Endodermal cell (in vitro differentiated cells): ENCODE measurements at regions not wholly inside any gene's neighbourhood (a gene's known extent, or its start where the extent isn't known, plus 50 kb on each side); places are given as distances from the start of the nearest gene placed in this dataset.

Source experiments
- DNase-seq: peaks from one replicate; pipeline ENCODE4 v3.0.0-alpha.2; 2017
- H3K27ac ChIP-seq: 2 replicates; pipeline ENCODE4 v1.5.1; 2013; ENCODE audit warnings: mild to moderate bottlenecking, low read depth, low read length, moderate library complexity
- H3K27me3 ChIP-seq: 2 replicates; pipeline ENCODE4 v1.6.1; 2013; ENCODE audit warnings: mild to moderate bottlenecking, low read length, moderate library complexity; ENCODE audit not compliant: insufficient read depth, control insufficient read depth, poor library complexity, severe bottlenecking
- H3K36me3 ChIP-seq: 2 replicates; pipeline ENCODE4 v1.7.0; 2013; ENCODE audit warnings: mild to moderate bottlenecking, low read length, moderate library complexity; ENCODE audit not compliant: control insufficient read depth, insufficient read depth
- H3K4me1 ChIP-seq: one replicate; pipeline ENCODE4 v1.7.0; 2013; ENCODE audit warnings: low read length; ENCODE audit not compliant: control insufficient read depth, insufficient read depth
- H3K4me3 ChIP-seq: 2 replicates; pipeline ENCODE4 v1.5.1; 2013; ENCODE audit warnings: mild to moderate bottlenecking, low read length, moderate library complexity
- H3K9ac ChIP-seq: 2 replicates; pipeline ENCODE4 v1.6.1; 2013; ENCODE audit warnings: mild to moderate bottlenecking, low read length, moderate library complexity; ENCODE audit not compliant: poor library complexity, severe bottlenecking; ENCODE audit errors: extremely low read depth
- H3K9me3 ChIP-seq: 2 replicates; pipeline ENCODE4 v1.6.1; 2013; ENCODE audit warnings: mild to moderate bottlenecking, low read length, moderate library complexity; ENCODE audit not compliant: control insufficient read depth
- H3K27ac Mint-ChIP-seq: 2 replicates; pipeline ENCODE4 v1.8.0; 2020; ENCODE audit warnings: mixed read lengths
- H3K27me3 Mint-ChIP-seq: 2 replicates; pipeline ENCODE4 v1.8.0; 2021; ENCODE audit warnings: mild to moderate bottlenecking, mixed read lengths; ENCODE audit not compliant: insufficient read depth
- H3K36me3 Mint-ChIP-seq: 2 replicates; pipeline ENCODE4 v1.8.0; 2020; ENCODE audit warnings: low read depth, mixed read lengths
- H3K4me1 Mint-ChIP-seq: 2 replicates; pipeline ENCODE4 v1.8.0; 2020; ENCODE audit warnings: mixed read lengths
- H3K4me3 Mint-ChIP-seq: 2 replicates; pipeline ENCODE4 v1.8.0; 2020; ENCODE audit warnings: mild to moderate bottlenecking, moderate library complexity, mixed read lengths
- H3K9me3 Mint-ChIP-seq: 2 replicates; pipeline ENCODE4 v1.8.0; 2020; ENCODE audit warnings: mild to moderate bottlenecking, mixed read lengths
- WGBS, 2 experiments: methylation state at CpG; one replicate each; pipeline versions ENCODE4 v1.1.5 to v1.1.7; 2013; ENCODE audit warnings: missing lambda C conversion rate in 2 of 2, mixed read lengths in 1 of 2; ENCODE audit not compliant: insufficient coverage in 1 of 2, insufficient read length in 1 of 2; 5-methylcytosine and 5-hydroxymethylcytosine counted together
- TF ChIP-seq, protein P1 (sequence below): fragments of 200-600 bp; sonication (generic); conservative IDR thresholded peaks from 2 replicates; pipeline ENCODE4 v1.5.0; 2021; ENCODE audit warnings: antibody characterized with exemption, mild to moderate bottlenecking

DNA sequence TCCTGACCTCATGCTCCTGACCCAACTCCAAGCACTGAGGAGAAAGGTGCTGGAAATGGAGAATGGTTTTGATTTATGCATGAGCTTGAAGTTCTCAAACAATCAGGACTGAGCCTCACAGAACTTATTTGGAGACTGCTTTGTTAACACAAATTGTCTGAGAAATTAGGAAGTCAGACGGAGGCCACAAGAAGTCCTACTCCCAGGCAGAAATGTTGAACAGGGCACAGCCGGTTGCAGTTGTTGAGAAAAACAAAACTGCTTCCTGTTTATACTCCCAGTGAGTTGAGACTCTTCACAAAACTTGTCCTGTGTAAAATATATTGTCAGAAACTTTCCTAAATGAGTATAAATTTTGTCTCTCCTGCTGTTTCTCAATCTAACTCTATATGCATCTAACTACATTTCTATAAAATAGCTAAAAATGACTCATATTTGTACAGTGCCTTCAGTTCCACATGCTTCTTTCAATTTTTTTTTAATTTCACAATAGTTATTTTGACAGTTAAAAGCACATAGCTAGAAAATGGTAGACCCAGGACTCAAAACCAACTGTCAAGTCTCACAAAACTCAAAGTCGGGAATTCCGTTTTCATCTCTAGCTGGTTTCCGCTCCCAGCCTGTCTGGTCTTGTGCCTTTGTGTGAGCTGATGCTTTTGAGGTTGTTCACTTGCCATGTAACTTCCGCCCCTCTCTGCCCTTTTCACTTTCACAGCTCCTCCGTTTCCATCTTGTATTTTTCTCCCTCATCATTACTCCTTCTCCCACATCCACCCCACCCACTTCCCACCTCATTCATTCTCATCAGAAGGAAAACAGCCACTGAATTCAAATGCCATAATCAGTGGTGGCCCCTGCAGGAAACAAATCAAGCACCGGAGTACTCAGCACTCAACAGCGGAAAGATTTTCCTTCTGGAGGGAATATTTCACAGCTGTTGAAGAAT is 215.0 kb downstream of the SUCLG1 start:
- WGBS, 2 experiments = 89 to 98% methylated on average over 7 to 9 of the region's 9 CpGs
- Mint-ChIP-seq H3K27me3 (no peaks in the 10 kb centered on the region), H3K4me3 (no peak overlapping the region), H3K27ac (no peak overlapping the region), H3K4me1 (peaks cover 11% of the 10 kb centered on the region), H3K9me3 (no peaks in the 10 kb centered on the region), H3K36me3 (no peaks in the 10 kb centered on the region)
- DNase-seq = no peak
- Histone ChIP-seq H3K27ac (no peak overlapping the region), H3K9ac (no peak overlapping the region), H3K9me3 (no peaks in the 10 kb centered on the region), H3K36me3 (no peaks in the 10 kb centered on the region), H3K4me3 (no peak overlapping the region), H3K27me3 (no peaks in the 10 kb centered on the region), H3K4me1 (peaks cover 4% of the 10 kb centered on the region)
- TF ChIP-seq, protein P1, sequence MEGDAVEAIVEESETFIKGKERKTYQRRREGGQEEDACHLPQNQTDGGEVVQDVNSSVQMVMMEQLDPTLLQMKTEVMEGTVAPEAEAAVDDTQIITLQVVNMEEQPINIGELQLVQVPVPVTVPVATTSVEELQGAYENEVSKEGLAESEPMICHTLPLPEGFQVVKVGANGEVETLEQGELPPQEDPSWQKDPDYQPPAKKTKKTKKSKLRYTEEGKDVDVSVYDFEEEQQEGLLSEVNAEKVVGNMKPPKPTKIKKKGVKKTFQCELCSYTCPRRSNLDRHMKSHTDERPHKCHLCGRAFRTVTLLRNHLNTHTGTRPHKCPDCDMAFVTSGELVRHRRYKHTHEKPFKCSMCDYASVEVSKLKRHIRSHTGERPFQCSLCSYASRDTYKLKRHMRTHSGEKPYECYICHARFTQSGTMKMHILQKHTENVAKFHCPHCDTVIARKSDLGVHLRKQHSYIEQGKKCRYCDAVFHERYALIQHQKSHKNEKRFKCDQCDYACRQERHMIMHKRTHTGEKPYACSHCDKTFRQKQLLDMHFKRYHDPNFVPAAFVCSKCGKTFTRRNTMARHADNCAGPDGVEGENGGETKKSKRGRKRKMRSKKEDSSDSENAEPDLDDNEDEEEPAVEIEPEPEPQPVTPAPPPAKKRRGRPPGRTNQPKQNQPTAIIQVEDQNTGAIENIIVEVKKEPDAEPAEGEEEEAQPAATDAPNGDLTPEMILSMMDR = no peak

DNA sequence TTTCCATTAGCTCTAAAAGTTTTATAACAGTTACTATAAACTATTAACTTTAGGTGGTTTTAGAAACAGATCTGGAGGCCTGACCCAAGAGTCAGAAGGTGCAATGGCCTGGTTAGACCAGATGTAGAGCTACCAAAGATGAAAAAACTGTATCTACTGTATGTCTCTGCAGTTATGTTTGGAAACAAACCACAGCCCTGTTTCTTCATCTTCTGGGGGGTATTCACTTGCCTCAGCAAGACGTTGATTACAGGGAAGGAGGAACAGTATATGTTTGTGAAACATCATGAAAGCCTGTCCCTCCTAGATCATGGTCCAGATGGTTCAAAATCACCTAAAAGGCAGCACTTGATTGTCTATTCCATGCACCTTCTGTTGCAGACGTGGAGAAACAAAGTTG is 220.2 kb downstream of the SUCLG1 start:
- Mint-ChIP-seq H3K4me1 (no peaks in the 10 kb centered on the region), H3K4me3 (no peak overlapping the region), H3K9me3 (no peaks in the 10 kb centered on the region), H3K27ac (no peak overlapping the region), H3K36me3 (no peaks in the 10 kb centered on the region), H3K27me3 (no peaks in the 10 kb centered on the region)
- TF ChIP-seq, protein P1 = no peak
- Histone ChIP-seq H3K9me3 (no peaks in the 10 kb centered on the region), H3K9ac (no peak overlapping the region), H3K4me3 (no peak overlapping the region), H3K27me3 (no peaks in the 10 kb centered on the region), H3K27ac (no peak overlapping the region), H3K4me1 (no peaks in the 10 kb centered on the region), H3K36me3 (no peaks in the 10 kb centered on the region)
- no peak for DNase-seq
- 81 to 86% methylated on average over 2 of the region's 2 CpGs for WGBS, 2 experiments

DNA sequence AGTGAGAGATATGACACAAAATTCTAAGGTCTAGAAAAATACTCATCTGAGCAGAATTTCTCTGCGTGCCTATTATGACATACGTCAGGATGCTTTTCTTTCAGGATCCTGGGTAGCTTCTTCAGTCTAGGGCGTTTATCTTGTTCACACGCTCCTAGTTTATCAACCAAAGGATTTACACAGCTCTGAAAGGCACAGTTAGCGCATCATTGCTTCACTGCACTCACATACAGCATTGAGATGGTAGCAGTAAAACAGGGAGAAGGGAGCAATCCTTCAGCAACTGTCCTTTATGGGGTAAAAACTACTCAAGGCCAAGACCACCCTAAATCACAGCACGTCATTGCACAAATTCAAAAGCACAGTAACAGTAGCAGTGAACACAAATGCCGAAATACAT is 222.8 kb downstream of the SUCLG1 start:
- DNase-seq = no peak
- H3K27me3 ChIP-seq = no peaks in the 10 kb centered on the region
- H3K4me1 ChIP-seq = no peaks in the 10 kb centered on the region
- H3K27ac Mint-ChIP-seq = no peak overlapping the region
- no peak overlapping the region for H3K9ac ChIP-seq
- no peaks in the 10 kb centered on the region for H3K36me3 ChIP-seq
- H3K9me3 ChIP-seq = no peaks in the 10 kb centered on the region
- no peaks in the 10 kb centered on the region for H3K9me3 Mint-ChIP-seq
- no peak overlapping the region for H3K4me3 Mint-ChIP-seq
- TF ChIP-seq, protein P1 = no peak
- no peak overlapping the region for H3K4me3 ChIP-seq
- 93 to 98% methylated on average over 6 to 7 of the region's 7 CpGs for WGBS, 2 experiments
- no peaks in the 10 kb centered on the region for H3K4me1 Mint-ChIP-seq
- no peaks in the 10 kb centered on the region for H3K27me3 Mint-ChIP-seq
- no peaks in the 10 kb centered on the region for H3K36me3 Mint-ChIP-seq
- no peak overlapping the region for H3K27ac ChIP-seq
